ENCODE measurements at regions not wholly inside any gene's neighbourhood (a gene's known extent, or its start where the extent isn't known, plus 50 kb on each side); places are given as distances from the start of the nearest gene placed in this dataset.

GRCh38 chr5:175382171-175382570 is 61.8 kb downstream of the DRD1 start:
- H3K27ac ChIP-seq (ENCODE audit: low read depth, low read length, poor library complexity, severe bottlenecking): no peak overlapping the region
- H3K4me3 ChIP-seq (ENCODE audit: low read depth, low read length, poor library complexity, severe bottlenecking): no peak overlapping the region
- no peaks in the 10 kb centered on the region for H3K79me2 ChIP-seq (ENCODE audit: insufficient read depth, low read depth, low read length)
- BruUV-seq (replicated peaks): no TSS peak
- H3K4me1 ChIP-seq (ENCODE audit: insufficient read depth, low read length, poor library complexity, severe bottlenecking): no peaks in the 10 kb centered on the region
- no peak overlapping the region for H3K4me2 ChIP-seq (ENCODE audit: low read length)
- no peaks in the 10 kb centered on the region for H4K20me1 ChIP-seq (ENCODE audit: insufficient read depth, low read length)
- TF ChIP-seq EZH2phosphoT487 (IDR thresholded peaks at IDR 0.05; ENCODE audit: borderline replicate concordance, low read depth, low read length) (no peak), CTCF (conservative IDR thresholded peaks at IDR 0.05; ENCODE audit: low read length) (no peak)
- ChIA-PET POLR2A (no interaction called here), CTCF (ENCODE audit: unreplicated experiment) (no interaction called here)
- no peaks in the 10 kb centered on the region for H3K9me3 ChIP-seq (ENCODE audit: low read length)
- intact Hi-C loops (cut with micrococcal nuclease; ENCODE audit: unreplicated experiment): no loop called here
- no peak overlapping the region for H2AFZ ChIP-seq (ENCODE audit: low read length)
- DNase-seq (ENCODE audit: low spot score): no peak
- H3K9me2 ChIP-seq (ENCODE audit: insufficient read depth, low read length): no peaks in the 10 kb centered on the region
- no peaks in the 10 kb centered on the region for H3K36me3 ChIP-seq (ENCODE audit: insufficient read depth, low read length)

DNA sequence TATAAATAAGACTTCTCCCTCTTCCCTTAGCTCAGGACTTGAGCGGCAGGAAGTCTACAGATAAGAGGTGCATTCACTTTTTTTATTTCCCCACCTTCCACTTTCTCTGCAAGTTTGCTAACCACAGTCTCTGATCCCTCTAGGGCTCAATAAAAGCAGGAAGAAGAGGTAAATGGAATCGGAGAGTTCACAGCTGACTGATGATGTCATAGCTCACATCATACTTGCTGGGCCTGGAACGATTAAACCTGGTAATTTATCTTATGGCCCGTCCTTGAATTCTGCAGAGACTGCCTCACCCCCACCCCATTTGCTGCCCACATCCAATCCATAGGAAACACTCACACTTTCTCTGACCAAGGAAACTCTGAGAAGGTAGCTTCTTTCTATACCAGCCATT is 62.9 kb downstream of the DRD1 start:
- Histone ChIP-seq H2AFZ (ENCODE audit: low read length) (no peak overlapping the region), H3K36me3 (ENCODE audit: insufficient read depth, low read length) (no peaks in the 10 kb centered on the region), H3K9me3 (ENCODE audit: low read length) (no peaks in the 10 kb centered on the region), H3K27ac (ENCODE audit: low read depth, low read length, poor library complexity, severe bottlenecking) (no peak overlapping the region), H3K4me1 (ENCODE audit: insufficient read depth, low read length, poor library complexity, severe bottlenecking) (no peaks in the 10 kb centered on the region), H3K4me3 (ENCODE audit: low read depth, low read length, poor library complexity, severe bottlenecking) (no peak overlapping the region), H4K20me1 (ENCODE audit: insufficient read depth, low read length) (no peaks in the 10 kb centered on the region), H3K9me2 (ENCODE audit: insufficient read depth, low read length) (no peaks in the 10 kb centered on the region), H3K4me2 (ENCODE audit: low read length) (no peak overlapping the region), H3K79me2 (ENCODE audit: insufficient read depth, low read depth, low read length) (no peaks in the 10 kb centered on the region)
- TF ChIP-seq CTCF (conservative IDR thresholded peaks at IDR 0.05; ENCODE audit: low read length): no peak
- no peak for TF ChIP-seq EZH2phosphoT487 (IDR thresholded peaks at IDR 0.05; ENCODE audit: borderline replicate concordance, low read depth, low read length)
- BruUV-seq (replicated peaks): no TSS peak
- DNase-seq (ENCODE audit: low spot score): no peak
- CTCF ChIA-PET (ENCODE audit: unreplicated experiment): no interaction called here
- intact Hi-C loops (cut with micrococcal nuclease; ENCODE audit: unreplicated experiment): no loop called here
- POLR2A ChIA-PET: interaction anchor here (0.7 kb wide), 2 partner anchors 457 to 1034 kb away, joined by 3 to 4 read pairs; no protein-coding TSS in a partner anchor

GRCh38 chr5:175380701-175381100 is 63.3 kb downstream of the DRD1 start:
- POLR2A ChIA-PET: interaction anchor here (0.7 kb wide), 1 partner anchor 456 kb away, joined by 3 read pairs; no protein-coding TSS in a partner anchor
- BruUV-seq (replicated peaks): no TSS peak
- CTCF ChIA-PET (ENCODE audit: unreplicated experiment): no interaction called here
- TF ChIP-seq EZH2phosphoT487 (IDR thresholded peaks at IDR 0.05; ENCODE audit: borderline replicate concordance, low read depth, low read length): no peak
- Histone ChIP-seq H4K20me1 (ENCODE audit: insufficient read depth, low read length) (no peaks in the 10 kb centered on the region), H3K4me3 (ENCODE audit: low read depth, low read length, poor library complexity, severe bottlenecking) (no peak overlapping the region), H3K27ac (ENCODE audit: low read depth, low read length, poor library complexity, severe bottlenecking) (no peak overlapping the region), H3K9me3 (ENCODE audit: low read length) (no peaks in the 10 kb centered on the region), H3K36me3 (ENCODE audit: insufficient read depth, low read length) (no peaks in the 10 kb centered on the region), H2AFZ (ENCODE audit: low read length) (no peak overlapping the region), H3K9me2 (ENCODE audit: insufficient read depth, low read length) (no peaks in the 10 kb centered on the region), H3K4me1 (ENCODE audit: insufficient read depth, low read length, poor library complexity, severe bottlenecking) (no peaks in the 10 kb centered on the region), H3K79me2 (ENCODE audit: insufficient read depth, low read depth, low read length) (no peaks in the 10 kb centered on the region), H3K4me2 (ENCODE audit: low read length) (no peak overlapping the region)
- DNase-seq (ENCODE audit: low spot score): no peak
- intact Hi-C loops (cut with micrococcal nuclease; ENCODE audit: unreplicated experiment): no loop called here
